Germinal center (tissue), 1 donor: ENCODE measurements at regions not wholly inside any gene's neighbourhood (a gene's known extent, or its start where the extent isn't known, plus 50 kb on each side); places are given as distances from the start of the nearest gene placed in this dataset.

Source experiments
- DNase-seq: peaks from one replicate; pipeline ENCODE4 v3.0.0; 2012; ENCODE audit warnings: mixed read lengths, low spot score

- no peak for DNase-seq
Measured at GRCh38 chr15:39486621-39487457, 94.0 kb upstream of the THBS1 start.

- DNase-seq = no peak
Measured at GRCh38 chr15:39487458-39487735, 93.5 kb upstream of the THBS1 start.

- DNase-seq = no peak
Measured at GRCh38 chr15:39488516-39488915, 92.4 kb upstream of the THBS1 start.

GRCh38 chr15:39488961-39489360, 91.9 kb upstream of the THBS1 start:
- no peak for DNase-seq

GRCh38 chr15:39491115-39491885, 89.6 kb upstream of the THBS1 start:
- DNase-seq = no peak

- no peak for DNase-seq
Measured at GRCh38 chr15:39491886-39492490, 88.9 kb upstream of the THBS1 start.

GRCh38 chr15:39493424-39494067, 87.3 kb upstream of the THBS1 start:
- DNase-seq = no peak

- DNase-seq = no peak
Measured at GRCh38 chr15:39494462-39494861, 86.4 kb upstream of the THBS1 start.

GRCh38 chr15:39495871-39496840, 84.7 kb upstream of the THBS1 start:
- no peak for DNase-seq

GRCh38 chr15:39497016-39497758, 83.7 kb upstream of the THBS1 start:
- DNase-seq = no peak

- no peak for DNase-seq
Measured at GRCh38 chr15:39497759-39498565, 82.9 kb upstream of the THBS1 start.

GRCh38 chr15:39498629-39499028, 82.2 kb upstream of the THBS1 start:
- no peak for DNase-seq

- DNase-seq = no peak
Measured at GRCh38 chr15:39499042-39499441, 81.8 kb upstream of the THBS1 start.

- no peak for DNase-seq
Measured at GRCh38 chr15:39499681-39500080, 81.2 kb upstream of the THBS1 start.

GRCh38 chr15:39501366-39502081, 79.4 kb upstream of the THBS1 start:
- DNase-seq = no peak

- no peak for DNase-seq
Measured at GRCh38 chr15:39502082-39502447, 78.8 kb upstream of the THBS1 start.

GRCh38 chr15:39502611-39503195, 78.2 kb upstream of the THBS1 start:
- DNase-seq = no peak

GRCh38 chr15:39503526-39503925, 77.4 kb upstream of the THBS1 start:
- DNase-seq = no peak

GRCh38 chr15:39504808-39505207, 76.1 kb upstream of the THBS1 start:
- no peak for DNase-seq
